ENCODE measurements at regions not wholly inside any gene's neighbourhood (a gene's known extent, or its start where the extent isn't known, plus 50 kb on each side); places are given as distances from the start of the nearest gene placed in this dataset.

GRCh38 chr5:135092476-135092875 lies 58.4 kb upstream of the PITX1 start:
- Histone ChIP-seq H3K27ac (no peak overlapping the region), H3K36me3 (ENCODE audit: low read depth, missing control alignments) (no peaks in the 10 kb centered on the region), H3K4me3 (no peak overlapping the region), H3K4me1 (no peaks in the 10 kb centered on the region), H3K9me3 (no peaks in the 10 kb centered on the region), H3K27me3 (no peaks in the 10 kb centered on the region)
- intact Hi-C loops (cut with DNase I; ENCODE audit: low total_unique reads): no loop called here
- no peak for DNase-seq
- 84 to 91% methylated on average over 8 of the region's 8 CpGs for WGBS, 2 donors
- TF ChIP-seq POLR2A (IDR thresholded peaks at IDR 0.05) (no peak), CTCF (IDR thresholded peaks at IDR 0.05) (no peak)

- 93 to 94% methylated on average over 3 of the region's 3 CpGs for WGBS, 2 donors
- Histone ChIP-seq H3K36me3 (ENCODE audit: low read depth, missing control alignments) (no peaks in the 10 kb centered on the region), H3K9me3 (no peaks in the 10 kb centered on the region), H3K27ac (no peak overlapping the region), H3K4me3 (no peak overlapping the region), H3K27me3 (no peaks in the 10 kb centered on the region), H3K4me1 (no peaks in the 10 kb centered on the region)
- no peak for TF ChIP-seq POLR2A (IDR thresholded peaks at IDR 0.05)
- no peak for TF ChIP-seq CTCF (IDR thresholded peaks at IDR 0.05)
- intact Hi-C loops (cut with DNase I; ENCODE audit: low total_unique reads): no loop called here
- no peak for DNase-seq
Measured at GRCh38 chr5:135091286-135091685, 57.3 kb upstream of the PITX1 start.

GRCh38 chr5:135089912-135090311 lies 55.9 kb upstream of the PITX1 start:
- H3K4me3 ChIP-seq: no peak overlapping the region
- no peaks in the 10 kb centered on the region for H3K36me3 ChIP-seq (ENCODE audit: low read depth, missing control alignments)
- H3K4me1 ChIP-seq: no peaks in the 10 kb centered on the region
- DNase-seq: no peak
- no peak for TF ChIP-seq CTCF (IDR thresholded peaks at IDR 0.05)
- TF ChIP-seq POLR2A (IDR thresholded peaks at IDR 0.05): no peak
- intact Hi-C loops (cut with DNase I; ENCODE audit: low total_unique reads): no loop called here
- H3K27me3 ChIP-seq: no peaks in the 10 kb centered on the region
- H3K27ac ChIP-seq: no peak overlapping the region
- WGBS, 2 donors: 77 to 92% methylated on average over 3 of the region's 3 CpGs
- no peaks in the 10 kb centered on the region for H3K9me3 ChIP-seq

GRCh38 chr5:135088911-135089310 lies 54.9 kb upstream of the PITX1 start:
- TF ChIP-seq CTCF (IDR thresholded peaks at IDR 0.05) (no peak), POLR2A (IDR thresholded peaks at IDR 0.05) (no peak)
- DNase-seq: no peak
- H3K27me3 ChIP-seq: no peaks in the 10 kb centered on the region
- no peaks in the 10 kb centered on the region for H3K4me1 ChIP-seq
- no peak overlapping the region for H3K27ac ChIP-seq
- H3K4me3 ChIP-seq: no peak overlapping the region
- intact Hi-C loops (cut with DNase I; ENCODE audit: low total_unique reads): no loop called here
- H3K36me3 ChIP-seq (ENCODE audit: low read depth, missing control alignments): no peaks in the 10 kb centered on the region
- no peaks in the 10 kb centered on the region for H3K9me3 ChIP-seq
- 38 to 48% methylated on average over 2 of the region's 2 CpGs for WGBS, 2 donors

GRCh38 chr5:135087950-135088349 lies 53.9 kb upstream of the PITX1 start:
- H3K4me3 ChIP-seq: no peak overlapping the region
- DNase-seq: no peak
- H3K27ac ChIP-seq: no peak overlapping the region
- no peaks in the 10 kb centered on the region for H3K27me3 ChIP-seq
- TF ChIP-seq POLR2A (IDR thresholded peaks at IDR 0.05): no peak
- TF ChIP-seq CTCF (IDR thresholded peaks at IDR 0.05): no peak
- H3K36me3 ChIP-seq (ENCODE audit: low read depth, missing control alignments): no peaks in the 10 kb centered on the region
- H3K4me1 ChIP-seq: no peaks in the 10 kb centered on the region
- intact Hi-C loops (cut with DNase I; ENCODE audit: low total_unique reads): no loop called here
- 93% methylated on average over 1 of the region's 1 CpG; no CpG with 5 or more reads in 1 of the 2 donors for WGBS, 2 donors
- H3K9me3 ChIP-seq: no peaks in the 10 kb centered on the region

All from testis (tissue), 2 donors.